HEK293 (cell line): ENCODE measurements at regions not wholly inside any gene's neighbourhood (a gene's known extent, or its start where the extent isn't known, plus 50 kb on each side); places are given as distances from the start of the nearest gene placed in this dataset.
A peak's percentile ranks its signal among the peaks of the same experiment; 100 is the strongest.

Source experiments
- CTCF ChIA-PET: fragments of 350-600 bp; formaldehyde crosslinking; extraction: SDS; loops from one replicate; lab custom pipeline; 2021; ENCODE audit warnings: antibody characterized with exemption; lab: Yijun Ruan, JAX
- POLR2A ChIA-PET: fragments of 300-600 bp; formaldehyde crosslinking; extraction: SDS; loops from one replicate; lab custom pipeline; 2020; ENCODE audit warnings: antibody characterized with exemption, inconsistent platforms; lab: Yijun Ruan, JAX
- H3K27ac ChIP-seq: fragments of 200-500 bp; sonication (Bioruptor generic); 2 replicates; pipeline ENCODE4 v1.5.1; 2014; ENCODE audit warnings: low read depth, low read length, control low read depth, inconsistent platforms; ENCODE audit errors: extremely low read depth
- H3K36me3 ChIP-seq, 2 experiments: fragments of 200-500 bp in 1 of 2; sonication (Bioruptor generic) in 1 of 2; 1 replicate in 1 of 2; 2 replicates in 1 of 2; pipeline ENCODE4 v1.5.1; 2014 to 2017; ENCODE audit warnings: inconsistent platforms in 2 of 2, low read length in 2 of 2; ENCODE audit not compliant: control insufficient read depth in 2 of 2, insufficient read depth in 1 of 2
- H3K4me1 ChIP-seq: fragments of 200-500 bp; sonication (Bioruptor generic); 2 replicates; pipeline ENCODE4 v1.5.1; 2014; ENCODE audit warnings: mild to moderate bottlenecking, low read length, inconsistent platforms; ENCODE audit not compliant: control insufficient read depth, insufficient read depth
- H3K4me3 ChIP-seq: 2 replicates; pipeline ENCODE4 v1.5.1; 2011; ENCODE audit warnings: low read depth, mild to moderate bottlenecking, control low read depth, low read length, moderate library complexity
- H3K9me3 ChIP-seq: fragments of 200-500 bp; sonication (Bioruptor generic); 2 replicates; pipeline ENCODE4 v1.5.1; 2014; ENCODE audit warnings: low read depth, low read length, inconsistent platforms; ENCODE audit not compliant: control insufficient read depth, insufficient read depth
- CTCF ChIP-seq: fragments of 450-650 bp; formaldehyde crosslinking; IDR thresholded peaks from 2 replicates; pipeline ENCODE4 v1.5.1; 2016; ENCODE audit warnings: missing biosample characterization, missing genetic modification characterization
- GLI4 ChIP-seq: fragments of 450-650 bp; formaldehyde crosslinking; IDR thresholded peaks from 2 replicates; pipeline ENCODE4 v1.5.1; 2016; ENCODE audit warnings: missing biosample characterization, missing genetic modification characterization
- KLF8 ChIP-seq: fragments of 450-650 bp; formaldehyde crosslinking; IDR thresholded peaks from 2 replicates; pipeline ENCODE4 v1.5.1; 2016; ENCODE audit warnings: missing biosample characterization, missing genetic modification characterization
- OSR2 ChIP-seq: fragments of 450-650 bp; formaldehyde crosslinking; IDR thresholded peaks from 2 replicates; pipeline ENCODE4 v1.5.1; 2016; ENCODE audit warnings: missing biosample characterization, missing genetic modification characterization
- PRDM10 ChIP-seq: fragments of 450-650 bp; formaldehyde crosslinking; IDR thresholded peaks from 2 replicates; pipeline ENCODE4 v1.5.1; 2016; ENCODE audit warnings: missing biosample characterization, missing genetic modification characterization
- ZBTB11 ChIP-seq: fragments of 450-650 bp; formaldehyde crosslinking; conservative IDR thresholded peaks from 2 replicates; pipeline ENCODE4 v1.5.1; 2016; ENCODE audit warnings: low read depth, missing biosample characterization, missing genetic modification characterization
- ZBTB8A ChIP-seq: fragments of 450-650 bp; formaldehyde crosslinking; IDR thresholded peaks from 2 replicates; pipeline ENCODE4 v1.5.1; 2016; ENCODE audit warnings: missing biosample characterization, missing genetic modification characterization
- ZNF391 ChIP-seq: fragments of 450-650 bp; formaldehyde crosslinking; IDR thresholded peaks from 2 replicates; pipeline ENCODE4 v1.5.1; 2016; ENCODE audit warnings: low read depth, missing biosample characterization, missing genetic modification characterization, borderline replicate concordance
- ZNF544 ChIP-seq: fragments of 450-650 bp; formaldehyde crosslinking; IDR thresholded peaks from 2 replicates; pipeline ENCODE4 v1.5.0; 2017; ENCODE audit warnings: missing biosample characterization, missing genetic modification characterization
- ZNF645 ChIP-seq: fragments of 450-650 bp; formaldehyde crosslinking; IDR thresholded peaks from 2 replicates; pipeline ENCODE4; 2016; ENCODE audit warnings: missing biosample characterization, missing genetic modification characterization
- ZNF707 ChIP-seq: fragments of 450-650 bp; formaldehyde crosslinking; IDR thresholded peaks from 2 replicates; pipeline ENCODE4 v1.5.1; 2016; ENCODE audit warnings: missing biosample characterization, missing genetic modification characterization
- ZNF785 ChIP-seq: fragments of 450-650 bp; formaldehyde crosslinking; IDR thresholded peaks from 2 replicates; pipeline ENCODE4 v1.5.1; 2016; ENCODE audit warnings: missing biosample characterization, missing genetic modification characterization
- ZNF791 ChIP-seq: fragments of 450-650 bp; formaldehyde crosslinking; IDR thresholded peaks from 2 replicates; pipeline ENCODE4 v1.5.1; 2016; ENCODE audit warnings: missing biosample characterization, missing genetic modification characterization
- ZSCAN18 ChIP-seq: fragments of 450-650 bp; formaldehyde crosslinking; IDR thresholded peaks from 2 replicates; pipeline ENCODE4 v1.5.1; 2016; ENCODE audit warnings: missing biosample characterization, missing genetic modification characterization
- ZSCAN23 ChIP-seq: fragments of 450-650 bp; formaldehyde crosslinking; IDR thresholded peaks from 2 replicates; pipeline ENCODE4 v1.5.1; 2016; ENCODE audit warnings: missing biosample characterization, missing genetic modification characterization
- TF ChIP-seq, protein P1 (sequence below): fragments of 450-650 bp; formaldehyde crosslinking; IDR thresholded peaks from 2 replicates; pipeline ENCODE4 v1.5.1; 2016; ENCODE audit warnings: missing biosample characterization, missing genetic modification characterization

DNA sequence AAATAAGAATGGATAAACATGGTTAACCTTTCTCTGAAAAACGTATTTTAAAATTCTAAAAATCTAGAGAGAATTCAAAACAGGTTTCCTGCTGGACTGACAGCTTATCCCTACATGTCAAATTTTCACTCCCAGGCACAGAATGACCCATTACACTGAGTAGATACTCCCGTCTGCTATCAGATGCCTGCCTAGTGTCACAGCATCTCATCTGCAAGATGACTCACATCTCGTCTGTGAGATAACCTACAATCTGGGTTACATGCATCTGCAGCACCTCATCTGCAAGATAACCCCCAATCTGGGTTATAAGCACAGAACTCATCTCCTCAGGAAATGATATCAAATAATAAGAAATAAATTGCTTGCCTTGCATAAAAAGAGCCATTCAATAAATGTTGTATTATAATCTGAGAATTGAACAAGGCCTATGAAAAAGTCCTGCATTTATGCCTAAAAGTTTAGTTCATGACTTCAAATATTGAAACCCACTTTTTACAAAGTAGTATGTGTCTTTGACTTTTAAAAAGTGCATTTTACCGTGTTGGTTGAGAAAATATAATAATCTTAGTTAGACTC lies 188.3 kb upstream of the THBS1 start:
- H3K9me3 ChIP-seq, result no peaks in the 10 kb centered on the region
- H3K4me3 ChIP-seq, result no peak overlapping the region
- peaks cover 6% of the 10 kb centered on the region for H3K4me1 ChIP-seq
- POLR2A ChIA-PET, result interaction anchor here (1.2 kb wide), 1 partner anchor 30 kb away, joined by 3 read pairs; no protein-coding TSS in a partner anchor
- no peak for TF ChIP-seq ZNF791
- TF ChIP-seq ZBTB8A (tag by site-specific recombination), result no peak
- TF ChIP-seq ZSCAN23, result no peak
- TF ChIP-seq ZNF707 (tag by site-specific recombination), result no peak
- TF ChIP-seq ZBTB11 (tag by site-specific recombination), result no peak
- no peak for TF ChIP-seq ZNF544 (tag by site-specific recombination)
- TF ChIP-seq CTCF (tag by site-specific recombination), result no peak
- no peak for TF ChIP-seq OSR2 (tag by site-specific recombination)
- no peak for TF ChIP-seq ZSCAN18 (tag by site-specific recombination)
- TF ChIP-seq GLI4 (tag by site-specific recombination), result no peak
- TF ChIP-seq, protein P1, sequence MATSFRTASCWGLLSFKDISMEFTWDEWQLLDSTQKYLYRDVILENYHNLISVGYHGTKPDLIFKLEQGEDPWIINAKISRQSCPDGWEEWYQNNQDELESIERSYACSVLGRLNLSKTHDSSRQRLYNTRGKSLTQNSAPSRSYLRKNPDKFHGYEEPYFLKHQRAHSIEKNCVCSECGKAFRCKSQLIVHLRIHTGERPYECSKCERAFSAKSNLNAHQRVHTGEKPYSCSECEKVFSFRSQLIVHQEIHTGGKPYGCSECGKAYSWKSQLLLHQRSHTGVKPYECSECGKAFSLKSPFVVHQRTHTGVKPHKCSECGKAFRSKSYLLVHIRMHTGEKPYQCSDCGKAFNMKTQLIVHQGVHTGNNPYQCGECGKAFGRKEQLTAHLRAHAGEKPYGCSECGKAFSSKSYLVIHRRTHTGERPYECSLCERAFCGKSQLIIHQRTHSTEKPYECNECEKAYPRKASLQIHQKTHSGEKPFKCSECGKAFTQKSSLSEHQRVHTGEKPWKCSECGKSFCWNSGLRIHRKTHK (tag by site-specific recombination), result no peak
- no peak for TF ChIP-seq KLF8 (tag by site-specific recombination)
- no peaks in the 10 kb centered on the region for H3K36me3 ChIP-seq
- CTCF ChIA-PET, result no interaction called here
- no peak overlapping the region for H3K27ac ChIP-seq

GRCh38 chr15:39393575-39394335 lies 187.1 kb upstream of the THBS1 start:
- no peak overlapping the region for H3K4me3 ChIP-seq
- H3K27ac ChIP-seq, result no peak overlapping the region
- no peak for TF ChIP-seq ZNF391 (tag by site-specific recombination)
- TF ChIP-seq PRDM10 (tag by site-specific recombination), result 0 out of 2 replicates have a peak, but pooled peaks have one; percentile 14
- TF ChIP-seq ZNF707 (tag by site-specific recombination), result no peak
- TF ChIP-seq ZNF645 (tag by site-specific recombination), result no peak
- TF ChIP-seq ZNF785 (tag by site-specific recombination), result no peak
- H3K4me1 ChIP-seq, result peaks cover 6% of the 10 kb centered on the region
- ChIA-PET POLR2A (interaction anchor here (1.2 kb wide), 1 partner anchor 31 kb away, joined by 3 read pairs; no protein-coding TSS in a partner anchor), CTCF (no interaction called here)
- H3K9me3 ChIP-seq, result no peaks in the 10 kb centered on the region
- H3K36me3 ChIP-seq, result no peaks in the 10 kb centered on the region
